ENCODE measurements at regions not wholly inside any gene's neighbourhood (a gene's known extent, or its start where the extent isn't known, plus 50 kb on each side); places are given as distances from the start of the nearest gene placed in this dataset.

- DNase-seq (ENCODE audit: low read depth in 4 of 4, low spot score in 1 of 4) = no peak
Observed at GRCh38 chr3:170784406-170784805, 85.6 kb downstream of the RPL22L1 start.

GRCh38 chr3:170780955-170781354, 89.0 kb downstream of the RPL22L1 start:
- no peak for DNase-seq (ENCODE audit: low read depth in 4 of 4, low spot score in 1 of 4)

GRCh38 chr3:170780471-170780870, 89.5 kb downstream of the RPL22L1 start:
- DNase-seq (ENCODE audit: low read depth in 4 of 4, low spot score in 1 of 4) = no peak

DNA sequence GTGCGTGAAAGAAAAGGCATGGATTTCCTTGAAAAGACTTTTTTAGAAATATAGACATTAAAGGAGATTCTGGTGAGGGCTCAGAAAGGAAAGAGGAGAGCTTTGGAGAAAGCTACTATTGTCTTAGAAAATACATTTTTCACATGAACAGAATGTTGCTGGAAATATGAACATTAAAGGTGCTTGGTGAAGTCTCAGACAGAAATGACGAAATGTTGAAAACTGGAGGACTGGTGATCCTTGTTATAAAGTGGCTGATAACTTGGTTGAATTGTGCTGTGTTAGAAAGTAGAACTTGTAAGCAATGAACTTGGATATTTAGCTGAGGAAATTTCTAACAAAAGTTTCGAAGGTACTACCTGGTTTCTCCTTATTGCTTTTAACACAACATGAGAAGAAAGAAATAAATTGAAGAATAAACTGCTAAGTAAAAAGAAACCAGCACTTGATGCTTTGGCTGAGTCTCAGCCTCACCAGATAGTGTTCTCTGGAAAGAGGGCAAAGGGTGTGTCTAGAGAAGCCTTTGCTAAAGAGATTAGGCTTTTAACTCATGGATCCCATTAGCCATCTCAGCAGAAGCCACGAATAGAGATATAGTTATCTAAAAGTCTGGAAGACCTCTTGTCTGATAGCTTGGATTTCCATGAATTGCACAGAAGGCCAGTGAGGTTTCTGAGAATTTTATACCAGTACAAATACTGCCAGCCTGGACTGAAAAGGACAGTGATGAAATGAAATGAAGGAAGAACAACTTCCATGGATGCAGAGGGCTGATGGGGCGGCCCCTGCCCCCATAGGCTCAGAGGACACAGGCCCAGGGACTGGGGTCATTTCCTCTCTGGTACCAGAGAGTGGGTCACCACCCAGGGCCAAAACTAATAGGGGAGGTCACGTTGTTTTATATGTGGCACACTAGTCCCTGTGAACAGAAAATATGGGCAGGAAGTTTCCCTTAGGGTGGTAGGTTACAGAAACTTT, 91.5 kb downstream of the RPL22L1 start:
- no peak for DNase-seq (ENCODE audit: low read depth in 4 of 4, low spot score in 1 of 4)

GRCh38 chr3:170777564-170777926, 92.5 kb downstream of the RPL22L1 start:
- DNase-seq (ENCODE audit: low read depth in 4 of 4, low spot score in 1 of 4) = no peak

- no peak for DNase-seq (ENCODE audit: low read depth in 4 of 4, low spot score in 1 of 4)
Observed at GRCh38 chr3:170776887-170777563, 93.0 kb downstream of the RPL22L1 start.

DNA sequence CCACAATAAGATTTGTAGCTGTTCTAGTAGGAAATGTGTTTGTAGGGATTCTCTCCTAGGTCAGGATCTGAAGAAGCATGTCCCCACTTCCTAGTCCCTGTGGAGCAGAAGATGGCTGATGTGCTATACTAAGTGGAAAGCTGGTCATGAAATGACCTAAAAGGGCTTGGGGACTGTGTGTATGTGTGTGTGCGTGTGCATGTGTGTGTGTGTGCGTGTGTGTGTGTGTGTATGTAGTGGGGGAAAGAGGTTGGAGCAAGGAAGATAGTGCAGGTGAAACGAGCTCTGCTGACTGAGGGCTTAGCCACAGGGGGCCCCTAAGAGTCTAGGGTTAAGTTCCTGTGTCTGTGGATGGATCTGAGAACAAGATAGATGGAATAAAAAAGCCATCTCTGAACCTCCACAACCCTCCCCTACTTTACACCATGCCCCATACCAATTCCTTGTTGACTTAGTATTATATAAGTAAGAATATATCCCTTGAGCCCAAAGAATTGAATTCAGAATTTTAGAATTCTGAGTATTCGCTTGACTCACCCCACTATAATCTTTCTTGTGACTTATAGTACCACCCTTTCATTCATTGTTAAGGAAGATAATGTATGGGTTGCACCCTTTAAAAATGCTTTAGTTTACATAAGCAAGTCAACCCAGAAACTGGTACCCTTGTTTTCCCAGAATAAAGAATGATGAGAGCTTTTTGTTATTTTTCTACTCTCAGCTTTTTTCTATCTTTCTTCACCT, 96.1 kb downstream of the RPL22L1 start:
- no peak for DNase-seq (ENCODE audit: low read depth in 4 of 4, low spot score in 1 of 4)

GRCh38 chr3:170772175-170772574, 97.8 kb downstream of the RPL22L1 start:
- DNase-seq (ENCODE audit: low read depth in 4 of 4, low spot score in 1 of 4) = no peak

DNA sequence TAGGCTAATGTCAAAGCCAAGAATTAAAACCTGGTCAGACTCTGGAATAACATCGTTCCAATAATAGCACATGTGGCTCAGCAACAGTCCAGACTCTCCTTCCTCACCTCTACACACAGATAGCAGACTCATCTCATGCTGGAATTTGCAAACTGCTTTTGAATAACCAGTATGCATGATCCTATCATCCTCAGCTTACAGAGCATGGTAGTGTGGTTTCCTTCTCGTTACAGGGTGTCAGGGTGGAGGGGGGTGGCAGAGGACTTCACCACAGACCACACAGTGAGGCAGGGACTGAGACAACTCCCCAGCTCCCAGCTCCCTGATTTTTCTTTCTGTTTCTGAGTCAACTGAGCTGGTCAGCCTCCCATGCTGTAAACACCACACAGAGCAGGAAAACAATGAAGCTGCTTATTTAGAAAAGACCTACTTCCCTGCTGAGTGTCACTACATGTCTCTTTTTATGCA, 101.6 kb downstream of the RPL22L1 start:
- DNase-seq (ENCODE audit: low read depth in 4 of 4, low spot score in 1 of 4) = no peak

DNA sequence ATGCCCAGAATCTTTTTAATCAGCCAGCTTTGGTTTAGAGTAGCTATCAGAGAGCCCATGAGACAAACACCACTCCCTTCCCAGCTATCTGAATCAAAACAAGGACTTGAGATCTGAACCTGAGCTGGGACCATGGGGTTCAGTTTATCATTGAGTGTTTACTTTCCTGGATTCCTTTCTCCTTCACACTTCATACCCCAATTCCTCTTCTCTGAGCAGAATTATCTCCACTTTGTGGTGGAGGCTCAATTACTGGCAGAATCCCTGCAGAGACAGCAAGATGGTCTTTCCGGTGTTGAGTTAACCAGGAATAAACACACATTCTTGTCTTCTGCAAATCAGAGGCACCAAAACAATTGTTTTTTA, 102.4 kb downstream of the RPL22L1 start:
- DNase-seq (ENCODE audit: low read depth in 4 of 4, low spot score in 1 of 4) = no peak

GRCh38 chr3:170766823-170767575, 103.0 kb downstream of the RPL22L1 start:
- DNase-seq (ENCODE audit: low read depth in 4 of 4, low spot score in 1 of 4) = no peak

GRCh38 chr3:170766253-170766652, 103.7 kb downstream of the RPL22L1 start:
- DNase-seq (ENCODE audit: low read depth in 4 of 4, low spot score in 1 of 4) = no peak

- no peak for DNase-seq (ENCODE audit: low read depth in 4 of 4, low spot score in 1 of 4)
Observed at GRCh38 chr3:170765419-170766078, 104.4 kb downstream of the RPL22L1 start.

DNA sequence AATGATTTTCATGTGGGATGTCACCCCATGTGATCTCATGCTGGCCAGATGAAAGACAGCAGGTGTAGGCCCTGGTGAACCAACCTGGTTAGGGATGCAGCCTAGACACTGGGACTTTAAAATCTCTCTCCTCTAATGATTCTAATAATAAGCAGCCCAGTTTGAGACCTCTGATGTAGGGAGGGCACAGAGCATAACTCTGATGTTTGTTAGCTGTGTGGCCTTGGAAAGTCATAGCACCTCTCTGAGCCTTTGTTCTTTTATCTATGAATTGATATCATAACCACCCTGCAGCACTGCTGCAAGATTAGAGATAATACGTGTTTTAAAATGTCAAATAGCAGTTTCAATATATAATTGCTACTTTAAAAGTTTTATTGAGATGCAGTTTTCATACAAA, 106.0 kb downstream of the RPL22L1 start:
- DNase-seq (ENCODE audit: low read depth in 4 of 4, low spot score in 1 of 4) = no peak

DNA sequence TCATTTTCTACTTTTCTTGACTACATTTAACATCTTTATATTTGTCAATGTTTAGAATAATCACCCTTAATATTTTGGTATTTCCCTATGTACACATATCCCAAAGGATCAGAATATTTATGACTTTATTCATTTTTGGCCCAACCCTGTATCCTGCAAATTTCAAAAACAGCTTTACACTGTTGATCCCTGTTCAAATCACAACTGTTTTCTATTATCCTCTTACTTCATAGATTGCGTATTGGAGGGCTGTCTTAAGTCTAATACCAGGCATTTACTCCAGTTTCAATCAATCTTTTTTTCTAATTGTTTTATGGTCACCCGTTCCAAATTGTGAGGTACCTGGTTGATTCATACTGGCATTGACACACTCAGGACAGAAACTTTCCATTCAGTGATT, 107.9 kb downstream of the RPL22L1 start:
- DNase-seq (ENCODE audit: low read depth in 4 of 4, low spot score in 1 of 4) = no peak

GRCh38 chr3:170761103-170761502, 108.9 kb downstream of the RPL22L1 start:
- no peak for DNase-seq (ENCODE audit: low read depth in 4 of 4, low spot score in 1 of 4)

GRCh38 chr3:170760174-170760526, 109.8 kb downstream of the RPL22L1 start:
- no peak for DNase-seq (ENCODE audit: low read depth in 4 of 4, low spot score in 1 of 4)

DNA sequence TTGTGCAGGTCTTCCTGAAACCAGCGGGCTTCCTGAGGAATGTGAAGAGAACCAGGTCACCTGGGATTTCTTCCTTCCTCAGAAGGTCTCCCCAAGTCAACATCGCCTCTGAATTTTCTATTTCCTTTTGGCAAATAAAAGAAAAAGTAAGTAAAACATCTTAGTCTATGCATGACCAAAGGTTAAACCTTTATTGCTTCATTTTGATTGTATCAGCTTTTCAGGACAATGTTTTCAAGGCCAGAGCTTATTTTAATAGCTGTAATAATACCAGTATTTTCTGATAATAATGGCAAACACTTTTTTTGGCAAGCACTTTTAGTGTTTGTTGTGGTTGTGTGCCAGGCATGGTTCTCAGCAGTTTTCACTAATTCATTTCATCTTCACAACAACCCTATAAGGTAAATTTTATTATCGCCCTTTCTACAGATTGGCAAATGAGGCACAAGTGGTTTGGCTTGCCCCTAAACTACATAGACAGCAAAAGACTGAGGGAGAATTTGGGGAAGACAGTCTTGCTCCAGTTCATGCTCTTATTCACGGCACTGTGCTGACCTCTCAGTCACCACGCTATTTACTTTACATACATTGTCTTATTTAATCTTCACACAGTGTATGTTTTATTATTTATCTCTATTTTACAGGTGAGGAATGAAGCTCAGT, 110.4 kb downstream of the RPL22L1 start:
- no peak for DNase-seq (ENCODE audit: low read depth in 4 of 4, low spot score in 1 of 4)

DNA sequence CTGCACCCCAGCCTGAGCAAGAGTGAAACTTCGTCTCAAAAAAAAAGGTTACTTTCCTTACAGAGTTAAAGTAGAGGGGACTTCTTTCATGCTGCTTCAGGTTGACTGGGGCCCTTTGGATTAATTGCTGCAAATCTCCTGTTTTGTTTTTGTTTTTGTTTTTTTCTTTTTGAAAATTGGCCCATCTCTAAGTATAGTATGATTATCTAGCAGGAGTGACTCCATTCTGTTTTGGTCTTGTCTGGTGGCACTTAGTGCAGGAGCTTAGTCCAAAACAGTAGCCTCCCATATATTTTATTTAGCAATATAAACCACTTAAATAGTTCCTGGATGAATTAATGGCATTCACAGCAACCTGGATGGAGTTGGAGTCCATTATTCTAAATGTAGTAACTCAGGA, 113.0 kb downstream of the RPL22L1 start:
- no peak for DNase-seq (ENCODE audit: low read depth in 4 of 4, low spot score in 1 of 4)

GRCh38 chr3:170754311-170754693, 115.7 kb downstream of the RPL22L1 start:
- DNase-seq (ENCODE audit: low read depth in 4 of 4, low spot score in 1 of 4) = no peak
